GM21528 (cell line): ENCODE measurements at regions not wholly inside any gene's neighbourhood (a gene's known extent, or its start where the extent isn't known, plus 50 kb on each side); places are given as distances from the start of the nearest gene placed in this dataset.

ENCODE experiments used
- ATAC-seq: cut with Tn5 transposase; IDR thresholded peaks from one replicate; pipeline ENCODE4 v1.9.1; 2021; ENCODE audit warnings: mild to moderate bottlenecking, moderate library complexity; ENCODE audit not compliant: unreplicated experiment, low FRiP score

GRCh38 chr4:188532751-188533150 lies 393.5 kb downstream of the TRIML1 start:
- no peak for ATAC-seq

GRCh38 chr4:188534297-188534696 lies 395.1 kb downstream of the TRIML1 start:
- no peak for ATAC-seq

- ATAC-seq = no peak
Measured at GRCh38 chr4:188534917-188535316, 395.7 kb downstream of the TRIML1 start.

- no peak for ATAC-seq
Measured at GRCh38 chr4:188536826-188537225, 397.6 kb downstream of the TRIML1 start.

GRCh38 chr4:188550296-188550695 lies 411.1 kb downstream of the TRIML1 start:
- ATAC-seq = no peak

GRCh38 chr4:188551156-188551555 lies 411.9 kb downstream of the TRIML1 start:
- no peak for ATAC-seq

- no peak for ATAC-seq
Measured at GRCh38 chr4:188552741-188553275, 413.6 kb downstream of the TRIML1 start.

GRCh38 chr4:188554413-188554812 lies 415.2 kb downstream of the TRIML1 start:
- ATAC-seq = no peak

GRCh38 chr4:188573104-188573503 lies 433.9 kb downstream of the TRIML1 start:
- ATAC-seq = no peak

- ATAC-seq = no peak
Measured at GRCh38 chr4:188578657-188579056, 439.4 kb downstream of the TRIML1 start.

- ATAC-seq = no peak
Measured at GRCh38 chr4:188596021-188596420, 456.8 kb downstream of the TRIML1 start.

- ATAC-seq = no peak
Measured at GRCh38 chr4:188603646-188604045, 464.4 kb downstream of the TRIML1 start.

- no peak for ATAC-seq
Measured at GRCh38 chr4:188606635-188607034, 467.4 kb downstream of the TRIML1 start.

GRCh38 chr4:188611143-188611542 lies 471.9 kb downstream of the TRIML1 start:
- no peak for ATAC-seq

GRCh38 chr4:188612659-188613058 lies 473.4 kb downstream of the TRIML1 start:
- ATAC-seq = no peak

GRCh38 chr4:188613976-188614375 lies 474.7 kb downstream of the TRIML1 start:
- ATAC-seq = no peak

- no peak for ATAC-seq
Measured at GRCh38 chr4:188619456-188620149, 480.4 kb downstream of the TRIML1 start.

GRCh38 chr4:188620608-188621007 lies 481.4 kb downstream of the TRIML1 start:
- ATAC-seq = no peak

GRCh38 chr4:188623314-188623854 lies 484.1 kb downstream of the TRIML1 start:
- no peak for ATAC-seq

GRCh38 chr4:188624370-188624769 lies 485.1 kb downstream of the TRIML1 start:
- ATAC-seq = no peak

GRCh38 chr4:188627892-188628291 lies 488.7 kb downstream of the TRIML1 start:
- ATAC-seq = no peak

- ATAC-seq = no peak
Measured at GRCh38 chr4:188639479-188640100, 500.3 kb downstream of the TRIML1 start.
